AG09319 (cell line): ENCODE measurements at regions not wholly inside any gene's neighbourhood (a gene's known extent, or its start where the extent isn't known, plus 50 kb on each side); places are given as distances from the start of the nearest gene placed in this dataset.

Experiments
- DNase-seq: peaks from one replicate; pipeline ENCODE4 v3.0.0-alpha.2; 2010; ENCODE audit warnings: low read depth; ENCODE audit errors: extremely low read depth
- TF ChIP-seq, protein P1 (sequence below): IDR thresholded peaks from 2 replicates; pipeline ENCODE4 v1.5.1; 2011; ENCODE audit warnings: low read depth, mild to moderate bottlenecking, inconsistent platforms, low read length, moderate library complexity

- DNase-seq: no peak
Measured at GRCh38 chrX:20433388-20433775, 166.7 kb upstream of the RPS6KA3 start.

DNA sequence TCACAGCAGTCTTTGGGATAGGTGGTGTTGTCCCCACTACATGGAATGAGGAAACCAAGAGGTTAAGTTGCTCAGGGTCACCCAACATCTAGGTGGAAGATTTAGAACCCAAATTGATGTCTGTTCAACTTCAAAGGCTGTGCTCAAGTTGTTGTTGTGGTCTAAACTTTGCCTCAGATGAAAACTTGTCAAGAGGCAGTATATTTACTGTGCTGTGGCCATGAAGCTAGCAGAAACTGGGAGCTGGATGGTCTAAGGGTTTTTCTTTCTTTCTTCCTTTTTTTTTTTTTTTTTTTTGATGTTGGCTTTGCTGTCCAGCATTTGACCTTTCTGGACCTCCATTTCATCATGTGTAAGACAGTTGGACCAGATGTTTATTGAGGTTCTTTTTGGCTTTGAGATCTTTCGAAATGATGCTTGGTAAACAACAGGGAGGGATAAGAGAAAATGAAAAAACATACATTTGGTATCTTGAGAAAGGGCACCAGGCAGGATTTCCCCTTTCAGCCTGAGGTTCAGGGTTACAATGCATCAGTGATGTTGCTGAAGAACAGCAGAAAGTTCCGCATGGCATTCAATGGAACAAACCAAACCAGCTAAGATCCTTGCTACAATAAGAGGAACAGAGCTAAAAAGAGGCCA, 166.2 kb upstream of the RPS6KA3 start:
- no peak for DNase-seq
- TF ChIP-seq, protein P1, sequence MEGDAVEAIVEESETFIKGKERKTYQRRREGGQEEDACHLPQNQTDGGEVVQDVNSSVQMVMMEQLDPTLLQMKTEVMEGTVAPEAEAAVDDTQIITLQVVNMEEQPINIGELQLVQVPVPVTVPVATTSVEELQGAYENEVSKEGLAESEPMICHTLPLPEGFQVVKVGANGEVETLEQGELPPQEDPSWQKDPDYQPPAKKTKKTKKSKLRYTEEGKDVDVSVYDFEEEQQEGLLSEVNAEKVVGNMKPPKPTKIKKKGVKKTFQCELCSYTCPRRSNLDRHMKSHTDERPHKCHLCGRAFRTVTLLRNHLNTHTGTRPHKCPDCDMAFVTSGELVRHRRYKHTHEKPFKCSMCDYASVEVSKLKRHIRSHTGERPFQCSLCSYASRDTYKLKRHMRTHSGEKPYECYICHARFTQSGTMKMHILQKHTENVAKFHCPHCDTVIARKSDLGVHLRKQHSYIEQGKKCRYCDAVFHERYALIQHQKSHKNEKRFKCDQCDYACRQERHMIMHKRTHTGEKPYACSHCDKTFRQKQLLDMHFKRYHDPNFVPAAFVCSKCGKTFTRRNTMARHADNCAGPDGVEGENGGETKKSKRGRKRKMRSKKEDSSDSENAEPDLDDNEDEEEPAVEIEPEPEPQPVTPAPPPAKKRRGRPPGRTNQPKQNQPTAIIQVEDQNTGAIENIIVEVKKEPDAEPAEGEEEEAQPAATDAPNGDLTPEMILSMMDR: no peak

More at GRCh38 chrX:20433388-20433775, 166.7 kb upstream of the RPS6KA3 start:
- TF ChIP-seq, protein P1: no peak

- DNase-seq: no peak
- TF ChIP-seq, protein P1: no peak
Measured at GRCh38 chrX:20432048-20432447, 165.3 kb upstream of the RPS6KA3 start.

GRCh38 chrX:20431486-20431885, 164.8 kb upstream of the RPS6KA3 start:
- no peak for DNase-seq
- TF ChIP-seq, protein P1: no peak

DNA sequence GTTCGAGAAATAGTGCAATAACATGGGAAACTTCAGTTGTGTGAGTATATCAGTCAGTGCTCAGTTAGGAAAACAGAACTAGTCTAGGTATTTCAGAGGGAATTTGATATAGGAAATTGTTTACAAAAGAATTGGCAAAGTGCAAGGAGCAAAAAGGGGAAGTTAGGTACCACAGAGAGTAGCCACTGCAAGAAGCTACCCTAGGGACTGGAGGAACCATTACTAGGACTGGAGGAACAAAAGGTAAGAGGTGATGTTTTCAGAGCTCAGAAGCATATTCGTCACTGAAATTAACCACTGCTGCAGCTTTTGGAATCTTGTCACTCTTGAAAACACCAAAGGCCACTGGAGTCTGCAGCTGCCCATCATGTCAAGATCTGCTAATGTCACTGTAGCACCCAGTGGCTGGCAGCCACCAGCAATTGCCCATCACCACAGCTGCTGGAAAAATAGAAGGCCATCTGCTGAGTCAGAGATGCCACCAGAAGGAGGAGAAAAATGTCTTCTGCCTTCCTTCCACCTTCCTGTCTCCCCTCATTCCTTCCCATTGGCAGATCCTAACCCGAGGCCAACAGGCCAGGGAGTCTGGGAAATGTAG, 160.6 kb upstream of the RPS6KA3 start:
- TF ChIP-seq, protein P1: no peak
- DNase-seq: no peak

DNA sequence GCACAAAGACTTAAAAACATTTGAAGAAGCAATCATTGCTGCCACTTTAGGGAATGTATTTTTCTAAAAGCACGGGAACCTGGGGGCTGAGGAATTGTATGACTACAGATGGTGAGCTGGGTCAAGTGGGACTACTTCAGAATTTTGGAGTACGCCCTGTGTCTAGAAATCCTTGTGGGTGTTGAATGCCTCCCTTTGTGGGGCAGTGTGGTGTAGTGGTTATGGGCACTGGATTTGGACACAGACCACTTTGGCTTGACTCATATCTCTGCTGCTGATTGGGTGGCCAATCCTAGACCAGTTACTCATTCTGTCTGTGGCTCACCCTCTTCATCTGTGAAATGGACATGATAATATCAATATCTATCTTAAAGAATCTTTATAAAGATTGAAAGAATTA, 155.0 kb upstream of the RPS6KA3 start:
- TF ChIP-seq, protein P1: no peak
- no peak for DNase-seq

DNA sequence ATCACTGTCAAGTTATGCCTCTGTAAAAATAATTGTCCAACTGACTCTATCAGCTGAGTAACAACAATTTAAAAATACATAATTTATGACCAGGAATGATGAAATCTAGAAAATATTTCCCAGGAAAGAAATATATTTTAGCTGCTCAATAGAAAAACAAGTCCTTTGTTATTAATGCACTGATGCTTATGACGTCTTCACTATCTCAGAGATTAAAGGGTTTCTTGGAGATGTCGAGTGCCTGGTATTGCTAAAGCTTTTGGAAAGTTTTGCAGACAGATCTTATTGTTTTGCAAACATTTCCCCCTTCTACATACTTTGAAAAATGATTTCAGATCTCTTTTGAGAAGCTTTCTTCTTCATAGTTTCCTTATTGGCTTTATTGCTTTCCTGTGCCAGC, 154.6 kb upstream of the RPS6KA3 start:
- no peak for DNase-seq
- TF ChIP-seq, protein P1: no peak
